Non-pigmented ciliary epithelial cell (primary cell): ENCODE measurements at regions not wholly inside any gene's neighbourhood (a gene's known extent, or its start where the extent isn't known, plus 50 kb on each side); places are given as distances from the start of the nearest gene placed in this dataset.
A peak's percentile ranks its signal among the peaks of the same experiment; 100 is the strongest.
"Not testable (repeated sequence)": the region's sequence is repeated elsewhere in the genome, so short reads cannot be mapped to it uniquely, and the experiment has no call there.

Experiments
- DNase-seq: peaks from one replicate; pipeline ENCODE4 v3.0.0-alpha.2; 2010; ENCODE audit warnings: low read depth

DNA sequence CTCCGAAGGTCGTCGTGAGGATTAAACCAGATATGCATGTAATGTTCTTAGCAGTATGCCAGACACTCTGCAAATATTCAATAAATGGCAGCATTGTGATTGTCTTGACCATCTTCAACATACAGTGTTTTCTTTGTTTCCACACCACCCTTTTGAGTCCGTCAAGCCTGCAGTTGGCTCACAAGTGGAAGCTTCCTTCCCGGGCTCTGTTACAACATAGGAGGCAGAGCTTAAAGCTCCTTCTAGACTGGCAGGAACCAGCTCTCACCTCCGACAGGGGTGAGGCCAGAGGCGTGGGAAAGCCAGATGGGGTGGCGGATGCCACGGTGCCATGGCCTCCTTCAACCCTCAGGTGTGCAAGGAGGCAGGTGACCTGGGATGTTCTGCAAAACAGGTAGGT lies 138.3 kb downstream of the FOXL1 start:
- no peak for DNase-seq

DNA sequence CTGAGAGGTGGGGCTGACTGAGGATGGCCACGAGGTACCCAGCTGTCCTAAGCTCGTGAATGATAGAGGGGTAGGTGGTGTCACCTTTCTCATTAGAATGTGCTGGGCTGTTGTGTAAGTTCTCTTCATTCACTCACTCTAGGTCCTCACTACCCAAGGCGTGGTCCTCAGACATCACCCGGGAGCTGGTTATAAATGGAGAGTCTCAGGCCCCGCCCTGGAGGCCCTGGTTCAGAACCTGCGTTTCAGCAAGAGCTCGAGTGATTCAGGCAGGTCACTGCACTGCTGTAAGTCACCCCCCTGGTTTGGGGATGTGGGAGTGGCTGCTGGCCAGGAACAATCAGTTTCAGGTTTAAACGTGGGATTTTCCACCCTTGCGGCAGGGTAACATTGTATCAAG lies 139.8 kb downstream of the FOXL1 start:
- no peak for DNase-seq

DNA sequence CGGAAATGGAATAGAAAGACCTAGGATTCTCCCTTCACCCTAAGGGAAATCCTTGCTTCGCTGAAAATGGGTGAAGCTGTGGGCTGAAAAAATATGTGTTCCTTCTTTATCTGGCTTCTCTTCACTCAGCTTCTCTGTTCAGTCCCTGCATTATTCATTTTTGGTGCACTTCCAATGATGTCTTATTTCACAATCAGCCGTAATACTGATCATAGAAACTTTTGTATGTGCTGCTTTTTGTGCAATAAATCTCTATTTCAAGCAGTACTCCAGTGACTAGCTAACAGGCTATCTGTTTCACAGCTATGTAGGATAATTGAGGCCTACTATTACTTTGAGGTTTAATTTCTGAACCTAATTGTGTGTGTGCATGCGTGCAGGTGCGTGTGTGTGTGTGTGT lies 144.6 kb downstream of the FOXL1 start:
- no peak for DNase-seq

DNA sequence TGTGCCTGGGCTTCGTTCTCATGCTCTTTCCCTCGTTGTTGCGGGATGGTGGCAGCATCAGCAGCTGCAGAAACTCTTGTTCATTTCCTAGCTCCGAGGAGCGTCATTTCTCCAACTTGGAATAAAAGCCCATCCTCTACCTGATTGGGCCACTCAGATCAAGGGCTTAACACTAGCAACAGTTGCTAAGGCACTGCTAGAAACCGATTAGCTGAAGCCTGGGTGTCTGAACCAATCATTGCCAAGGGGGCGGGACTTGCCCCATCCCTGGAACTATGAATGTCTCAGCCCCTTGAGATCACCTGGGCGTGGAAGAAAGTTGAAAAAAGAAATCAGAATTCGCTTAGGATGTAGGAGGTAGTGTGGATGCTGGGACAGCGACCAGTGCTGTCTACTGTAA lies 145.3 kb downstream of the FOXL1 start:
- no peak for DNase-seq

DNA sequence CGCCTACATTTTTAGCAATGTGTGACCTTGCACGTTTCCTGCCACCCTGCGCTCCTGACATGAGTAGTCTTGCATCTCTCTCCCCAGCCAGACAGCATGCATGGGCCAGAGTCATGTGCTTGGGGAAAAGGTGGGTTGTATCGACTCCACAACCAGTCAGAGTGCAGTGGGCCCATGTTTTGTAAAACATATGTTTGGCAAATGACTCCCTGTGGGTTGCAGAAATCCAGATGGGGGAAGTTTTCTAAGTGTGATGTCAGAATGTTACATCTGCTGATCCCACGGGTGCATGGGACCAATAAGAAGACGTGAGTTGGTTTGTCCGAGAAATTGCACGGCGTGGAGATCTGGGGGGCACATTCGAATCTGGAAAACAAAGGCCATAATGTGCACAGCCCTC lies 147.1 kb downstream of the FOXL1 start:
- DNase-seq = no peak

DNA sequence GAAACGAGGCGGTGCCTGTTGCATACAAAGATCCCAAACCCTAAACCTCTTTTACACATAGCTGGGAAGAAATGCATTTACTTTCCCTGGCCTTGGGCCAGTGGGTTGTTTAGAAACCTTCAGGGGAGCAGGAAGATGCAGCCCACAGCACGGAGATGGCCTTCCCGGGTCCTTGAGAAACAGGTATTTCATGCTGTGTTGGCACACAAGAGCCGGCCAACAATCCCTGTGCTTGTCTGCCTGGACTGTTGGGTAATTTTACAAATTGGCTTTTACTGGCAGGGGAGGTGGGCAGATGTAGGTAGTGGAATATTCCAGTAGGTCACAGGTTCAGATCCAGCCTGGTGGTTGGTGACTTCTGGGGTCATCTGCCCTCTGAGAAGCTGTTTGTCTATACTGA lies 148.0 kb downstream of the FOXL1 start:
- no peak for DNase-seq

DNA sequence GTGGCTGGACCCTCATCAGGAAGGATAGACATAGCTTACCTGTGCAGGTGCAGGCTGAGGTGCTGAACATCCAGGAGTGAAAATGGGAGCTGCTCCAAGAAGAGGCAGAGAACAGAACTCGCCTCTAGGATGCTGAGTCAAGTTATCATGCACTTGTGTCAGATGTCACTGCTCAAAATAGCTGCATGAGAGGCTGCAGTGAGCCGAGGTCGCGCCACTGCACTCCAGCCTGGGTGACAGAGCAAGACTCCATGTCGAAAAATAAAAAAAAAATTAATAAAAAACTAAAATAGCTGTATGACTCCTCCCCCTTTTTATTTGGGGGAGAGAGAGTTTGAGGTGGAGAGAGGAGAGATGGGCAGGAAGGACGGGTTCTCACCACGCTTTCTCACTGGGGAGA lies 148.8 kb downstream of the FOXL1 start:
- DNase-seq = no peak

DNA sequence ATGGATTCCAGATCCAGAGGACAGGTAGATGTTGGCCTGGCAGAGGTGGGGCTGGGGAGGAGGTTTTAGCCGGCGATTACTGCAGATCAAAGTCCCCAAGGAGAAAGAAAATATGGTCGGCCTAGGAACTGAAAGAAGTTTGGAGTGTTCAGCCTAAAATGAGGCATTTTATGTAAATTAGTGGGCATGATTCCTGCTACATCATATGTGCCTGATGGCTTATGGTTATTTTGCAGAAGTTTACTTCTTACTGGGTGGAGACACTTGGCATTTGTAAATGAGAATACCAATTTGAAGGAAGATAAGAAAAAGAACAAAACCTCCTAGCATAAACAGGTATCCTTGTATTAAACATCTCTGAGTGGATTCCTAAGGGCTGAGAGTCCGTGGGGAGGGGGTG lies 149.3 kb downstream of the FOXL1 start:
- no peak for DNase-seq

DNA sequence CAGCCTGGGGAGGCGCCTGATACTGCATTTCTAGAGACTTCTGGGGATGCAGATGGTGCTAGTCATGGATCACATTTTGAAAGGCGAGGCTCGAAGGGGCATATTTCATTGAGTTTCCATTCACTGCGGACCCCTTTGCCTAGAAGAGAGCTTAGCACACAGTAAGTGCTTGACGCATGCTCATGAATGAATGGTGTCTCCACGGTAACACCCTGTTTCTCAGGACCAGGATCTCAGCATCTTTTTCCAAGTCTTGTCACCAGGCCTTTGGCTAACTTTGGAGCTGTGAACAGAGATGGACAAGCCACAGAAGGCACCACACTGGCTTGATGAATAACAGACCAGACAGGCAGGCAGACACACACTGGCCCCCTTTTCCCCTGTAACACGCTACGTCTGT lies 151.3 kb downstream of the FOXL1 start:
- no peak for DNase-seq

DNA sequence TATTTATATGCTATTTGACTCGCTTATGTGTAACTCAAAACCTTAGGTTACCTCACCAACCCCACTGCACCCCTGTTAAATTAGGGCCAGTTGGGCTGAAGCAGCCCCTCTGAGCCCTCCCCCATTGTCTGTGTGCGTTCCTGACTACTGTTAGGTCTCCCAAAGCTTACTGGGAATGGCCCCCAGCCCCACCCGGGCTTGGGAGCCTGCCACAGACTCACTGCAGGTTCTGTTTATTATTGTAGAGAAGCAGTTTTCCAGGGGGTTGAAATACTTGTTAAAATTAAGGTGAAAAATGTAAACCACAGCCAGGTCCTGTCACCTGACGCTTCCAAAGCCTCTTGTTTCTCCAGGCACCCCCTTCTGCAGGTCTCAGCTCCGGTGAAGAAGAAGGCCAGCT lies 151.7 kb downstream of the FOXL1 start:
- no peak for DNase-seq

DNA sequence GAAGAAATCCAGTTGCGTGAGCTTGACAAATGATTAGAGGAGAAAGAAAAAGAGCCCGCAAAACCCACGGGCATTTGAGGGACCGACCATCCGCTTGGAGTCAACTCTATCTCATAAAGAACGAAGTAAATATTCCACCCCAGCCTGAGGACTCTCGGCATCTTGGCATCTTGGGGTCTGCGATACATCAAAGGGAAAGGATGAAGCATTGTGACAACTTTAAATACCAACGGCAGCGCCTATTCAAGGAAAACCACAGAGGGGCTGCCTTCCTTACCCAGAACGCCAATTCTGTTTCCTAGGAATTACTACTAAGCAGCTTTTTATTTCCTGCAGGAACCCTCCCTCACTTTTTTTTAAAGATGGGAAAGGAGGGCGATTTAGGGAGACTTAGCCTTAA lies 152.2 kb downstream of the FOXL1 start:
- DNase-seq = no peak

DNA sequence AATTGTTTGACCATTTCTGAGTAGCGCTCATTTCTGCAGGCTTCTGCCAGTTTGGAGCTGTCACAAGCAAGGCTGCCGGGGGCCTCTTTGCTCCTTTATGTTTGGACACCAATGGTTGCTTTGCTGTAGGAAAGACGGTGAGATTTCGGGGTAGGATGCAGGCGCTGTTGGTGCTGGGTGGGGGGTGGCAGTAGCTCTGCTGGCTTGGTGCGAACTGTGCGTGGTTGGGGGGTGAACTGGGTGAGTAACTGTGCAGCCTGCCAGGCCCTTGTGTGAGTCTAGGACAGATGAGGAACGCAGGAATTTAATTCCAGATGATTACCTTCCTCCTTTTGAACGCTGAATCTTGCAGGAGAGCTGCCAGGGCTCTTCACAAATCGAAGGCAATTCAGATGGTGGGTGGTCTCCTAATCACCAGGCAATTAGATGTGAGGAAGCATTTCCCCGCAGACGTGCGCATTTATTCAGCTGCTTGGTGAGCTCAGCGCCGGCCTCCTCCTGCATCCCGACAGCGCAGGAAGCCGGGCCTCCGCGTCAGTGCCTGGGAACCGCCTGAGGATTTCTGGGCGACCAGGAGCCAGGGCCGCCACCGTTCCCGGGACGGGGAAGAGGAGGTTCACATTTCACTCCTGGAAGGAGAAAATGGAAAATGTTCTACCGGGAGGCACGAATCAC lies 154.4 kb downstream of the FOXL1 start:
- DNase-seq = peak; percentile 14

DNA sequence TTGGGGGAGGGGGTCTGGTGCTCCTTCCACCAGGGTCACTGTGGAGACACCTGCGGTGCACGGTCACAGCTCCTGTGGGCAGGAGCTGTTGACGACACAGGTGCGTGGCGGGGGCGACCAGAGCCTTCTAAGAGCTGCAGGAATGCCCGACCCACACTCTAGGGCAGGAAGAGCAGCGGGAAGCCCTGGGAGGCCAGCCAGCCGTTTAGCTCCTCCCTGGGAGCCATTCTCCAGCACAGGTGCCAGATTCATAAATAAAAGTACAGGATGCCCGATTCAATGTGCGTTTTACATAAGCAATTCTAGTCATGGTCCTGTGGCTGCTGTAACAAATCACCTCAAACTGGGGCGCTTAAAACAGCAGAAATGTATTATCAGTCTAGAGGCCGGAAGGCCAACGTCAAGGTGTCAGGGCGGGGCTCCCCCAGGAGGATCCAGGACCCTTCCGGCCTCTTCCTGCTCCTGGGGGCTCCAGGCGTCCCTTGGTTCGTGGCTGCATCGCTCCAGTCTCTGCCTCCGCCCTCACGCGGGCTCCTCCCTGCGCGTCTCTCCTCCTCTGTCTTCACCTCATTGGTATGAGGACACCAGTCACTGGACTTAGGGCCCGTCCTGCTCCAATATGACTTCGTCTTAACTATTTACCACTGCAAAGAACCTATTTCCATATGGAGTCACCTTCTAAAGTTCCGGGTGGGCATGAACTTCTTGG lies 155.4 kb downstream of the FOXL1 start:
- no peak for DNase-seq

DNA sequence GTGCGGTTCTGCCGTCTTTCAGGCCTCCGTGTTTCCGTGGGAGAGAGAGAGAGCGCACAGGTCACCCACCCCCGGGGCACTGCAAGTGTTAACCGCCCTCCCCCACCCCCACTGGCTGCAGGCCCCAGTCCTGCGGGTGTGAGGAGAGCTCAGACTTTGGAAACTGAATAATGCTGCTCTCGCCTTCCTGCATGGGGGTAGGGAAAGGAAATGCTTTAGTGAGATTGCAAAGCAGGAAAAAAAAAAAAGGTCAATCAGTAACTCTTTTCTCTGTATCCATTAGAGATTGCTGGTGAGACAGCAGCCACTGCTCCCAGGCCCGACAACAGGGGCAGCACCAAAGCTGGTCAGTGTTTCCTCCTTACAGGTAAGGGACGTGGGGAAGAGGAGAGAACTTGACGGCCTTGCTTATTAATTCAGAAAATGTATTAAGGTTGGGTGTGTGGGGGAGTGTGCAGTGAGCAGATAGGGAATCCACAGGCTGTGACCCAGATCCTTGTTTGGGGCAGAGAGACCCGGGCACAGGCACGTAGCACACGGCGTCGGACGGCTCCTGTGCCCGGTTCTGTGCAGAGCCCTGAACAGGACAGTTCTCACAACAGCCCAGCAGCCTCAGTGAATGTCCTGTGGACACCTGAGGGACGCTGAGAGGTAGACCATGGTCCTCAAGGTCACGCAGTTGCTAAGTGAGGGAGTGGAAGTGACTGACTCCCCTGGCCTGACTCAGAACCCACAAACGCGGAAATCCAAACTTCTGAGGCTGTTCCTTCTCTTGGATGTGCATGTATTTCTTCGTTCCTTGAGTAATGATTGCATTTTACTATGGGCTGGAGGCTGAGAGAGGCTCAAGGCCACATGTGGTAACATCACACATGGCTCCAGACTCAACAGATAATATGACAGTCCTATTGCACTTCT lies 156.5 kb downstream of the FOXL1 start:
- DNase-seq = no peak

DNA sequence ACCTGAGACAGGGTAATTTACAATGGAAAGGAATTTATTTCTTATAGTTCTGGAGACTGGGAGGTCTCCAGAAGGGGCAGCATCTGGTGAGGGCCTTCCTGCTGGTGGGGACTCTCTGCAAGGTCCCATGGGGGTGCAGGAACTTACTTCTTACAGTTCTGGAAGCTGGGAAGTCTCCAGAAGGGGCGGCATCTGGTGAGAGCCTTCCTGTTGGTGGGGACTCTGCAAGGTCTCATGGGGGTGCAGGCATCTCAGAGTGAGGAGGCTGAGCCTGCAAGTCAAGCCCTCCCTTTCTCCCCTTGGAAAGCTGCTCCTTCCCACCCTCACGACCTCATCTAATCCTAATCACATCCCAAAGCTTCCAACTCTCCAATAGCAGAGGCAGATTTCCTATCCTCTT lies 157.4 kb downstream of the FOXL1 start:
- DNase-seq = no peak

DNA sequence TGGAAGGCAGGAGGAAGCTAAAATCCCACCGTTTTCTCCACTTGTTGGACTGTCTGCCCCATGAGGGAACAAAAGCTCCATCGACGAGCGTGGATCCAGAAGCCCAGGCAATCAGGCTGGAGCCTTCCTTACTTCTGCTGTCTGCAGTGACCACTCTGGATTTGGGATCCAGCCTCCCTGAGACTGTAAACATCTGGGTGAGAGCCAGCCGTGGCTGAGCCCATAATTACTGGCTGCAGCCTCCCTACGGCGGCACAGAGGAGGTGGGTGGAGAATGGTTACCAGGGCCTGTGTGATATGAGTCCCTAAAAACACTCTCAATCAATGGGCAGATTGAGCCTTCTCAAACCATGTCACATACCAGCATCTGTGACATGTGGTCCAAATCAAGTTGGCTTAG lies 158.2 kb downstream of the FOXL1 start:
- DNase-seq = no peak

DNA sequence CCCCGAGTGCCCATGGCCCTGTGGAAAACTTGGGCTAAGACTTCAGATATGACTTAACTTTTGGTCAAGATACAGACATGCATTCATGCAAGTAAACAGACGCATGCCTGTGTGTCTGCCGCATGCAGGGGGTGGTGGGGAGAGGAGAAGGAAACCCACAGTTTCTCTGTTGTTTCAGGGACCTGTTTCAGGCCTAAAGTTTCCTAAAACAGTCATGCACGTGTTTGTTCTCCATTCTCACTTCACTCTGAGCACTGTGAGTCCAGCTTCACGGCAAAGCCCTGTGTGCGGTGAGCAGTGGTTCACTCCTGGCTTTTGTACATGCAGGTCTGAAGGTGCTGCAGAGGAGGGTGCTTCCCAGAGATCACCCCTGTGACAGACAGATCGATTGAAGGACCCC lies 158.7 kb downstream of the FOXL1 start:
- no peak for DNase-seq

DNA sequence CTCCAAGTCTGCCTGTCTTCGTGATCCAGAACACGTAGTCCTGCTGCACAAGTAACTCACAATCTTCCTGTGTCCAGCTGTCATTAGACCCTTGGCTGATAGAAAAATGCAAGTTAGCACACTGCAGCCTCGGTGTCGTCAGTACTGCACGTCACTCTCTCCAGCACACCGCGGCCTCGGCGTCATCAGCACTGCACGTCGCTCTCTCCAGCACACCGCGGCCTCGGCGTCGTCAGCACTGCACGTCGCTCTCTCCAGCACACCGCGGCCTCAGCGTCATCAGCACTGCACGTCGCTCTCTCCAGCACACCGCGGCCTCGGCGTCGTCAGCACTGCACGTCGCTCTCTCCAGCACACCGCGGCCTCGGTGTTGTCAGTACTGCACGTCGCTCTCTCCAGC lies 160.0 kb downstream of the FOXL1 start:
- not testable (repeated sequence) for DNase-seq

DNA sequence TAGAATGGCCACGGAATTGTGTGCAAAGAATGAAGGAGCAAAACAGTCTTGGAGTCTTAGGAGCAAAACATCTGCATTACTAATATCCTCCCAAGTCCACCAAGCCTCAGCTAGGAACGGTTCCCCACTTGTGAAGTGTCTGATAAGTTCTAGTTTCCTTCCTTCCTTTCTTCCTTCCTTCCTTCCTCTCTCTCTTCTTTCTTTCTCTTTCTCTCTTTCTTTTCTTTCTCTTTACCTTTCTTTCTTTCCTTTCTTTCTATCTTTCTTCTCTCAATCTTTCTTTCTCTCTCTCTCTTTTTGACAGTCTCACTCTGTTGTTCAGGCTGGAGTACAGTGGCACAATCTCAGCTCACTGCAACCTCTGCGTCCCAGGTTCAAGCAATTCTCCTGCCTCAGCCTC lies 160.8 kb downstream of the FOXL1 start:
- no peak for DNase-seq

DNA sequence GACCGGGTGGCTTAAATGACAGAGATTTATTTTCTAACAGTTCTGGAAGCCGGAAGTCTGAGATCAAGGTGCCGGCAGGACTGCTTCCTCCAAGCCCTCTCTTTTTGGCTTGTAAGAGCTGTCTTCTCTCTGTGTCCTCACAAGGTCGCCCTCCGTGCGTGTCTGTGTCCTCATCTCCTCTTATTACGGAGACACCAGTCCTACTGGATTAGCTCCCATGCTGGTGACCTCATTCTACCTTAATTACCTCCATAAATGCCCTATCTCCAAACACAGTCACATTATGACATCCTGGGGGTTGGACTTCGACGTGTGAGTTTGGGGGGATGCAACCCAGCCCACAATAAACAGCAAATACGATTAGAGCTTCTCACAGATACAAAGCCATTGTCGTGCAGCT lies 161.5 kb downstream of the FOXL1 start:
- no peak for DNase-seq

DNA sequence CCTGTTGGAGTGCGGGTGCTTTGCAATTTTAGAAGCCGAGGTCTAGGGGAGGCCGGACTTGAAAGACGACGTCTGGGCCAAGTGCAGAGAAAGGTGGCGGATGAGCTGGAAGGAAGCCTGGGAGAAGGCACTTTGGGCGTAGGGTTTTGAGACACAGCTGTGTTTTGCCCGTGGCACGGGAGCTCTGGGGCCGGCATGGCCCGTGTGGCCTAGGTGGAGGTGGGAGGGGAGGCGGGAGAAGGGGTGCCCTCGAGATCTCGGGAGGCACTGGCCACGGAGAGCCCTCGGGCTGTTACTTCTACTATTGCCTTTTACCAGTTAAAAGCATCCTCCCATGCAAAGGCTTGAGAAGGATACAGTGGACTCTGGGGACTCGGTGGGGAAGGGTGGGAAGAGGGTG lies 161.9 kb downstream of the FOXL1 start:
- no peak for DNase-seq

DNA sequence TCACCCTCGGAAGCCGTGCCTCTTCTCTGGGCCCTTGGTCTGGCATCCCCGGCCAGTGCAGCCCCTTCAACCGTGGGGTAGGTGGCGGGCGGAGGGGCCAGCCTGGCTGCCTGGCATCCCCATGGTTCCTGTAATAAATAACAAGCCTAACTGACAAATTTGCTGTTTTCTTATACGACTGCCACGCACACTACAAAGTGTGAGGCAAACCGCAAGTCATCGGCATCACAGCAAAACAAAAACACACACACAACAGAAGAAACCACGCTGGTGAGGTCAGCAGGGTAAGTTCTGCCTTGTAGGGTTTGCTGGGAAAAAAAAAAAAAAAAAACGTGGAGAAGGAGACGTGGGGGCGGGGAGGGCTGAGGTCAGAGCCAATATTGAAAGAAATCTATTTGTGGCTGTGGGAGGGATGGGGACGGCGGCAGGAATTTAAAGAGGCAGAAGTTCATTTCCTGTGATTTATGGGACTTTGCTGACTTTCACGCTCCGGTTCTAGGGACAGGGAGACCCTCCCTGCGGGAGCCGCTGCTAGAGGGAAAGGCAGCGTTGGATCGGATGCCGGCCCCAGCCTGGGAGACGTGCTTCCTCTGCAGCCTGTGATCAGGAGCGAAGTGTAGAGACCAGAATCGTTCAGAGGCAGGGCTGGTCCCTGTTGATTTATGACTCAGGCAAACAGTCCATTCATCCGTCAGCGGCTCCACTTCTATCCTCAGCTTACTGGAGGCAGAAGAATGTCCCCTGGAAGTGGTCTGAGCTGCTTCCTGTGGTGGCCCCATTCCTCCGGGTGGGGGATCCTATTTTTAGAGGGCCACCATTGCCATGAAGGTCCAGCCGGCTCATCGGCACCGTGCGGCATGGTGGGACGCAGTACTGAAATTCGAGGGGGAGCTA lies 162.8 kb downstream of the FOXL1 start:
- DNase-seq = peak; percentile 79
